Dendritic cell treated with granulocyte-macrophage colony-stimulating factor and Interleukin-4, amounts not matched to agents 40 ng/mL and 50 ng/mL, for 4 days (primary cell): ENCODE measurements at regions not wholly inside any gene's neighbourhood (a gene's known extent, or its start where the extent isn't known, plus 50 kb on each side); places are given as distances from the start of the nearest gene placed in this dataset.

Experiments used
- H3K27ac Mint-ChIP-seq: one replicate; pipeline ENCODE4 v1.8.0; 2022; ENCODE audit warnings: mild to moderate bottlenecking, mixed read lengths
- H3K27me3 Mint-ChIP-seq: one replicate; pipeline ENCODE4 v1.8.0; 2022; ENCODE audit warnings: mild to moderate bottlenecking, mixed read lengths
- H3K36me3 Mint-ChIP-seq: one replicate; pipeline ENCODE4 v1.8.0; 2022; ENCODE audit warnings: low read depth, mixed read lengths
- H3K4me1 Mint-ChIP-seq: one replicate; pipeline ENCODE4 v1.8.0; 2022; ENCODE audit warnings: low read depth, mixed read lengths
- H3K4me3 Mint-ChIP-seq: one replicate; pipeline ENCODE4 v1.8.0; 2022; ENCODE audit warnings: mild to moderate bottlenecking, moderate library complexity, mixed read lengths
- H3K9me3 Mint-ChIP-seq: one replicate; pipeline ENCODE4 v1.8.0; 2022; ENCODE audit warnings: mixed read lengths
- intact Hi-C: fragments of 100-400 bp; cut with micrococcal nuclease; formaldehyde crosslinking; loops from one replicate; pipeline ENCODE4 v1.15.0; 2022

DNA sequence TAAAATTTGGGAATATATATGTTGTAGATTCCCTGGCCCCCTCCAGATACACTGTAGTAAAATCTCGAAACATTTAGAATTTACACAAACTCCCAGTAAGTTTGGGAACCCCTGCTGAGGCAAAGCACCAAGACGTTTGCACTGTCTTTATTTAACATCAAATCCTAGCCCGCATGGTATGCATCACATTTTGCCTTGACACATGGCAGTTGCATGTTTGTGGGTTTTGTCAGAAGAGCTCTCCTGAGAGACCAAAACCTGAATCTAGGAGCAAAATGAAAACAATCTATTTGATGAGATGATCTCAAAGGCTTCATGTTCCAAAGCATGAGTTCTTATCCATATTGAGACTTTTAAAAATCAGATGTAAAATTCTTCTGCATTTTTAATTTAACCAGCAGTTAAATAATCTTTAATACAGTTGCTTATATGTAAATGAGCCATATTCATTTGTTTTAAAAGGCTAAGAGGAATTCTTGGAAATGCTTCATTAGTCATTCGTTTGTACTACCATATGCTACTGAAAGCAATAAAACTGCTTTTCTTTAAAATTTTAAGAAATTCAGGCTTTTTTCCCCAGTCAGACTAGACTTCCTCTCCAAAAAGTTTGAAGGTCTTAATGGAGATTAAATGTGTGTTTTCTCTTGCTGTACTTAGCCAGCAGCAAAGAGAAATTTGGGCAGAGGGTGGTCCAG is 105.2 kb upstream of the BOC start:
- peaks cover 3% of the 10 kb centered on the region for H3K27me3 Mint-ChIP-seq
- H3K9me3 Mint-ChIP-seq, result no peaks in the 10 kb centered on the region
- H3K4me3 Mint-ChIP-seq, result no peak overlapping the region
- H3K4me1 Mint-ChIP-seq, result peaks cover 35% of the 10 kb centered on the region
- H3K27ac Mint-ChIP-seq, result no peak overlapping the region
- intact Hi-C loops, result no loop called here
- H3K36me3 Mint-ChIP-seq, result no peaks in the 10 kb centered on the region

GRCh38 chr3:113110267-113110666 is 101.1 kb upstream of the BOC start:
- intact Hi-C loops, result no loop called here

DNA sequence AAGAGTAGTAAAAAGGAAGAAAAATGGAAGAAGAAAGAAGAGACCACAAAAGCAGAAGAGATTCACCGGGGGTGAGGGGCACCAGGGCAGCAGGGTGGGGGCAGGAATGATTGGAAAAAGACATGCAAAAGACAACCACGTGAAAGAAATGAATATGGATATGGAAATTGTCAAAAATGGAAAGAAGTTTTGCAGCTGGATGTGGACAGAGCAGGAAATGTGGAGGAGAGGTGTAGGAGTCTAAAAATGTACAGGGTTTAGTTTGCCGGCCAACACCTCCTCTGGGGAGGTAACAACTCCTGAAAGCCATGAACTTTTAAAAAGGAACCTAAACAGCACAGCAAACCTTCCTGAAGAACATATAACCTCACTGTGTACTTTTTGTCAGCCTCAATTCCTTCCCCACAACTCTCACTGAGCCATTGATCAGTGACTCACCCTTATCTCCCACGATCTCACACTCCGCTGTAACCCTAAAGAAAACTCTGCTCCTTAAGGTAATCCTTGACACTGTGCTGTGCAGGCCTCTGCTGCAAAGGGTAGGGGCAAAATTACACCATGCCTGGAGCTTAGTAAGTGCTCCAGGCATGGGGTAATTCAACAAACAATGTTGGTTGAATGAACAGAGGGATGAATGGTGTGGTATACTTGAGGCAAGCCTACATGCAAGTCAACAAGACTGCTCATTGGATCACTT is 100.2 kb upstream of the BOC start:
- Mint-ChIP-seq H3K27me3 (peaks cover 3% of the 10 kb centered on the region), H3K9me3 (no peaks in the 10 kb centered on the region), H3K4me3 (no peak overlapping the region), H3K27ac (no peak overlapping the region), H3K4me1 (peaks cover 5% of the 10 kb centered on the region), H3K36me3 (no peaks in the 10 kb centered on the region)
- intact Hi-C loops, result no loop called here

More at GRCh38 chr3:113110267-113110666, 101.1 kb upstream of the BOC start:
- H3K36me3 Mint-ChIP-seq, result no peaks in the 10 kb centered on the region
- peaks cover 10% of the 10 kb centered on the region for H3K4me1 Mint-ChIP-seq
- no peaks in the 10 kb centered on the region for H3K9me3 Mint-ChIP-seq
- peaks cover 3% of the 10 kb centered on the region for H3K27me3 Mint-ChIP-seq
- H3K4me3 Mint-ChIP-seq, result no peak overlapping the region
- H3K27ac Mint-ChIP-seq, result no peak overlapping the region

GRCh38 chr3:113113361-113113760 is 98.0 kb upstream of the BOC start:
- Mint-ChIP-seq H3K27me3 (peaks cover 3% of the 10 kb centered on the region), H3K36me3 (no peaks in the 10 kb centered on the region), H3K4me3 (no peak overlapping the region), H3K4me1 (peaks cover 5% of the 10 kb centered on the region), H3K27ac (no peak overlapping the region), H3K9me3 (no peaks in the 10 kb centered on the region)
- intact Hi-C loops, result no loop called here

- no peaks in the 10 kb centered on the region for H3K4me1 Mint-ChIP-seq
- H3K9me3 Mint-ChIP-seq, result no peaks in the 10 kb centered on the region
- no peaks in the 10 kb centered on the region for H3K36me3 Mint-ChIP-seq
- H3K27ac Mint-ChIP-seq, result no peak overlapping the region
- H3K4me3 Mint-ChIP-seq, result no peak overlapping the region
- intact Hi-C loops, result no loop called here
- no peaks in the 10 kb centered on the region for H3K27me3 Mint-ChIP-seq
Observed at GRCh38 chr3:113117511-113118234, 93.7 kb upstream of the BOC start.

GRCh38 chr3:113118336-113118735 is 93.0 kb upstream of the BOC start:
- no peak overlapping the region for H3K27ac Mint-ChIP-seq
- H3K4me1 Mint-ChIP-seq, result no peaks in the 10 kb centered on the region
- intact Hi-C loops, result no loop called here
- H3K4me3 Mint-ChIP-seq, result no peak overlapping the region
- no peaks in the 10 kb centered on the region for H3K27me3 Mint-ChIP-seq
- no peaks in the 10 kb centered on the region for H3K36me3 Mint-ChIP-seq
- H3K9me3 Mint-ChIP-seq, result no peaks in the 10 kb centered on the region

DNA sequence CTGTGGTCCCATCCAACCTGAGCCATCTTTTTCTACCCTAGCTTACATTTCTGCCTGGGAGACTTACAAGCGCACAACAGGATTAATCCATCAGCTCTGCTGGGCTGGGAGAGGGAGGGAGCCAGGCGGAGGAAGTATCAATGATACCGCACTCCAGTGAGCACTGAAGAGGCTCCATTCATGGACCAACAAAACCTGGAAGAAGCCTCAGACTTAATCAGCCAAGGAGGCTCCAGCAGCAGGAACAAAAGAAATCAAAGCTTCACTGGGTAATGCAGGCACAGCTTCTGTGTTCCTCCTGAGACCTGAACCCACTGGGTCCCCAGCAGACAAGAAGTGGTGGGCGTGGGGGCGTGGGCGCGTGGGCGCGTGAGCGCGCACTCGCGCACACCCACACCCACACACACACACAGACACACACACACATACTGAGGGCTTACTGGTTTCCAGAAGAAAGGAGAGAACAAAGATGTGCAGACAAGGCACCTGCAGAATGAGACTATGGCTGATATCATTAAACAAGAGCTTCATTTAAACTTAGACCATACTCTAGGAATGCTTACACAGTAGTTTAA is 87.0 kb upstream of the BOC start:
- intact Hi-C loops, result no loop called here
- no peak overlapping the region for H3K4me3 Mint-ChIP-seq
- peaks cover 8% of the 10 kb centered on the region for H3K4me1 Mint-ChIP-seq
- H3K27ac Mint-ChIP-seq, result no peak overlapping the region
- no peaks in the 10 kb centered on the region for H3K36me3 Mint-ChIP-seq
- peaks cover under 1% of the 10 kb centered on the region for H3K27me3 Mint-ChIP-seq
- H3K9me3 Mint-ChIP-seq, result no peaks in the 10 kb centered on the region

- Mint-ChIP-seq H3K27me3 (peaks cover 1% of the 10 kb centered on the region), H3K36me3 (no peaks in the 10 kb centered on the region), H3K27ac (no peak overlapping the region), H3K4me1 (peaks cover 10% of the 10 kb centered on the region), H3K9me3 (no peaks in the 10 kb centered on the region), H3K4me3 (no peak overlapping the region)
- intact Hi-C loops, result no loop called here
Observed at GRCh38 chr3:113125951-113126350, 85.4 kb upstream of the BOC start.

- Mint-ChIP-seq H3K36me3 (no peaks in the 10 kb centered on the region), H3K9me3 (no peaks in the 10 kb centered on the region), H3K4me3 (no peak overlapping the region), H3K27ac (no peak overlapping the region), H3K4me1 (peaks cover 10% of the 10 kb centered on the region), H3K27me3 (peaks cover 1% of the 10 kb centered on the region)
- intact Hi-C loops, result no loop called here
Observed at GRCh38 chr3:113128386-113129015, 82.9 kb upstream of the BOC start.

- no peak overlapping the region for H3K4me3 Mint-ChIP-seq
- intact Hi-C loops, result no loop called here
- peaks cover 10% of the 10 kb centered on the region for H3K4me1 Mint-ChIP-seq
Observed at GRCh38 chr3:113129168-113129567, 82.2 kb upstream of the BOC start.

GRCh38 chr3:113132571-113132996 is 78.8 kb upstream of the BOC start:
- Mint-ChIP-seq H3K4me3 (no peak overlapping the region), H3K27ac (no peak overlapping the region), H3K4me1 (peaks cover 5% of the 10 kb centered on the region), H3K36me3 (no peaks in the 10 kb centered on the region), H3K27me3 (peaks cover 1% of the 10 kb centered on the region), H3K9me3 (no peaks in the 10 kb centered on the region)
- intact Hi-C loops, result no loop called here

More at GRCh38 chr3:113129168-113129567, 82.2 kb upstream of the BOC start:
- Mint-ChIP-seq H3K27ac (no peak overlapping the region), H3K27me3 (peaks cover 1% of the 10 kb centered on the region), H3K9me3 (no peaks in the 10 kb centered on the region), H3K36me3 (no peaks in the 10 kb centered on the region)

- intact Hi-C loops, result no loop called here
- no peaks in the 10 kb centered on the region for H3K9me3 Mint-ChIP-seq
- no peaks in the 10 kb centered on the region for H3K36me3 Mint-ChIP-seq
- peaks cover 5% of the 10 kb centered on the region for H3K4me1 Mint-ChIP-seq
- peaks cover 1% of the 10 kb centered on the region for H3K27me3 Mint-ChIP-seq
- H3K4me3 Mint-ChIP-seq, result no peak overlapping the region
- no peak overlapping the region for H3K27ac Mint-ChIP-seq
Observed at GRCh38 chr3:113133140-113133539, 78.2 kb upstream of the BOC start.

- intact Hi-C loops, result loop anchor here (1.0 to 5.0 kb wide), 2 partner anchors 79 to 152 kb away; no protein-coding TSS in a partner anchor
- H3K27me3 Mint-ChIP-seq, result no peaks in the 10 kb centered on the region
Observed at GRCh38 chr3:113136071-113136470, 75.3 kb upstream of the BOC start.

More at GRCh38 chr3:113136071-113136470, 75.3 kb upstream of the BOC start:
- Mint-ChIP-seq H3K4me3 (no peak overlapping the region), H3K4me1 (peaks cover 12% of the 10 kb centered on the region), H3K9me3 (no peaks in the 10 kb centered on the region), H3K36me3 (no peaks in the 10 kb centered on the region), H3K27ac (no peak overlapping the region)
